Cardiac fibroblast (primary cell): ENCODE measurements at regions not wholly inside any gene's neighbourhood (a gene's known extent, or its start where the extent isn't known, plus 50 kb on each side); places are given as distances from the start of the nearest gene placed in this dataset.
"Not testable (repeated sequence)": the region's sequence is repeated elsewhere in the genome, so short reads cannot be mapped to it uniquely, and the experiment has no call there.

ENCODE experiments used
- DNase-seq, 2 donors: peaks; one replicate each; pipeline versions ENCODE4 v3.0.0 to v3.0.0-alpha.2; 2010; ENCODE audit warnings: low read depth in 2 of 2
- H3K4me3 ChIP-seq, 2 donors: replicated peaks in 1 of 2; 1 replicate in 1 of 2; 2 replicates in 1 of 2; pipeline ENCODE4 v1.5.1; 2011; ENCODE audit warnings: low read depth in 2 of 2, low read length in 2 of 2, mild to moderate bottlenecking in 2 of 2, moderate library complexity in 1 of 2
- CTCF ChIP-seq: IDR thresholded peaks from one replicate; pipeline ENCODE4 v1.5.1; 2011; ENCODE audit warnings: low read depth, mild to moderate bottlenecking, low read length, inconsistent platforms

DNA sequence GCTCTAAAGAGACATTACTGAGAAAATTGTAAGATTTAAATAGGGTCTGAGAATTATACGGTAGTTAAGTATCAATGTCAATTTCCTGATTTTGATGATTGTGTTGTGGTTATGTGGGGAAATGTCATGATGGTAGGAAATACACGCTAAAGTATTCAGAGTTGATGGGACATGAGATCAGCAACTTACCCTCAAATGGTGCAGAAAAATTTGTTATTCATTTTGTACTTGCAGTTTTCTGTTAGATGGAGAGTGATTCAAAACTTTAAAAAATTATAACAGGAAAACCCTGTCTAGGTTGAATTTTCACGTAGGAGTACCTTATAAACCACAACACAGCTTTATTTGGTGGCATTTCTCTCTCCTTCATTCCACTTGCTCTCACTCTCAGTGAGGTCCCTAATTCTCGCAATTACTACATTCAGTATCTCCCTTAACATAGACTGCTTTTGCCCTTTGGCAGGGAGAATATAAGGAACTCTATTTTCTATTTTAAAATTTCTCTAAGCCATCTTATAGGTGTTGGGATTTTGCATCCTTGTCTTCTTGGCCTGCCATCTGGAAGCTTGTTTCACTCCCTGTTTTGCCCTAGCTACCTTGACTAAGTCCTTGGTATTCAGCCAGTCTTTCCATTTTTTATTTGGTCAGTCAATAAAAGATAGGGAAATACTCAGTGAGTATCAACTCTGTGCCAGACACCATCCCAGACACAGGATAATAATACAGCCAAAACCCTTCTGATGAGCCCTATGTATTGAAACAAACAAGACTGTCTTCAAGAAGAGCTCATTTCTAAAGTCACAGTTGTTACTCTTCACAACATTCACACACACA, 550.6 kb upstream of the ACVR2A start:
- no peak for TF ChIP-seq CTCF
- no peak for DNase-seq
- no peak overlapping the region for H3K4me3 ChIP-seq

DNA sequence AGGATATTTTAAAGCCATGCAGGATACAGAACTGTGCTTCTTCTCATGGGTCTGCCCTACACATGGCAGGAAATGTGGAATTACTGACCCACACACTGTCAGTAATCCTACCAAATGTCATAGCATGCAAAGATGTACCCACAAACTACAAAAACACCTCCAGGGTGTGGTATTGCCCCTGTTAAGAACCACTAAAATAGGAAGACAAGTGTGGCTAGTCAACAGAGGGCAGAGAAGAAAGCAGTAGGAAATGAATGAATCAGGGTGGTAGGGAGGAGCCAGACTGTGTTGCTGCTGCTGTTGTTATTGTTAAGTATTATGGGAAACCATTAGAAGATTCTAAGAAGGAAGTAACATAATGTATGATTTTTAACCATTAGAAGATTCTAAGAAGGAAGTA, 556.7 kb upstream of the ACVR2A start:
- DNase-seq: no peak
- H3K4me3 ChIP-seq: no peak overlapping the region
- TF ChIP-seq CTCF: no peak

- DNase-seq: no peak
Observed at GRCh38 chr2:147275943-147276342, 568.9 kb upstream of the ACVR2A start.

GRCh38 chr2:147273628-147274027, 571.2 kb upstream of the ACVR2A start:
- no peak for DNase-seq
- no peak for TF ChIP-seq CTCF
- no peak overlapping the region for H3K4me3 ChIP-seq

More at GRCh38 chr2:147275943-147276342, 568.9 kb upstream of the ACVR2A start:
- no peak overlapping the region for H3K4me3 ChIP-seq
- no peak for TF ChIP-seq CTCF

- DNase-seq: no peak
- H3K4me3 ChIP-seq: no peak overlapping the region
- no peak for TF ChIP-seq CTCF
Observed at GRCh38 chr2:147273106-147273505, 571.7 kb upstream of the ACVR2A start.

DNA sequence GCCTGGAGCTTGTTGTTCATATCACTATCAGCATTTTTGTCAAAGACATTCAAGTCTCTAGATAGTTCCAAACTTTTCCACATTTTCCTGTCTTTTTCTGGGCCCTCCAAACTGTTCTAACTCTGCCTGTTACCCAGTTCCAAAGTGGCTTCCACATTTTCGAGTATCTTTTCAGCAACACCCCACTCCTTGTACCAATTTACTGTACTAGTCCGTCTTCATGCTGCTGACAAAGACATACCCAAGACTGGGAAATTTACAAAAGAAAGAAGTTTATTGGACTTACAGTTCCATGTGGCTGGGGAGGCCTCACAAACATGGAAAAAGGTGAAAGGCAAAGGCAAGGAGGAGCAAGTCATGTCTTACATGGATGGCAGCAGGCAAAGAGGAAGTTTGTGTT, 575.2 kb upstream of the ACVR2A start:
- DNase-seq, H3K4me3 ChIP-seq: not testable (repeated sequence)

GRCh38 chr2:147260241-147260640, 584.6 kb upstream of the ACVR2A start:
- DNase-seq: no peak
- no peak for TF ChIP-seq CTCF
- no peak overlapping the region for H3K4me3 ChIP-seq
